ENCODE measurements at regions not wholly inside any gene's neighbourhood (a gene's known extent, or its start where the extent isn't known, plus 50 kb on each side); places are given as distances from the start of the nearest gene placed in this dataset.

GRCh38 chr6:147872002-147872401 is 363.5 kb downstream of the SAMD5 start:
- ChIA-PET POLR2A (ENCODE audit: unreplicated experiment) (no interaction called here), CTCF (interaction anchor here (0.6 kb wide), 1 partner anchor 79 kb away, joined by 4 read pairs; no protein-coding TSS in a partner anchor)
- no peak overlapping the region for H4K8ac ChIP-seq (ENCODE audit: low read depth in 2 of 2, low read length in 2 of 2)
- DNase-seq (no peak), ATAC-seq (ENCODE audit: low read depth) (no peak)
- no peak overlapping the region for H4K5ac ChIP-seq (ENCODE audit: low read depth, low read length)
- H3K4me3 ChIP-seq (ENCODE audit: insufficient read depth, low read depth, low read length): no peak overlapping the region
- H3K36me3 ChIP-seq (ENCODE audit: control insufficient read depth, insufficient read depth, low read length): no peaks in the 10 kb centered on the region
- no peak overlapping the region for H2BK5ac ChIP-seq (ENCODE audit: low read depth, low read length, poor library complexity, severe bottlenecking)
- H3K9me1 ChIP-seq (ENCODE audit: insufficient read depth, low read length): peaks cover 3% of the 10 kb centered on the region; the same call in 1 of the 2 replicates
- no CpG with 5 or more reads among the region's 1 CpG for WGBS, 2 experiments (ENCODE audit: extremely low coverage in 2 of 2, insufficient read length in 1 of 2)
- TF ChIP-seq MXI1 (IDR thresholded peaks at IDR 0.05; ENCODE audit: borderline replicate concordance, low read depth, low read length) (no peak), USF2 (IDR thresholded peaks at IDR 0.05; ENCODE audit: low read depth, low read length) (no peak), MAZ (IDR thresholded peaks at IDR 0.05; ENCODE audit: borderline replicate concordance, low read depth, low read length) (no peak), FOS (IDR thresholded peaks at IDR 0.05; ENCODE audit: low read depth, low read length) (no peak), CTCF (conservative IDR thresholded peaks at IDR 0.05; ENCODE audit: low read depth, low read length) (no peak), POLR2A (IDR thresholded peaks at IDR 0.05; ENCODE audit: low read depth, low read length) (no peak), RFX5 (IDR thresholded peaks at IDR 0.05; ENCODE audit: low read depth, low read length) (no peak), NFE2L2 (IDR thresholded peaks at IDR 0.05; ENCODE audit: low read depth, low read length) (no peak), CEBPB (IDR thresholded peaks at IDR 0.05; ENCODE audit: low read depth, low read length) (no peak), RCOR1 (IDR thresholded peaks at IDR 0.05; ENCODE audit: insufficient replicate concordance, low read length) (no peak), SMC3 (IDR thresholded peaks at IDR 0.05; ENCODE audit: low read depth, low read length) (no peak), BHLHE40 (IDR thresholded peaks at IDR 0.05; ENCODE audit: low read depth, low read length) (no peak), CHD1 (IDR thresholded peaks at IDR 0.05; ENCODE audit: low read depth, low read length) (no peak), MAFK (IDR thresholded peaks at IDR 0.05; ENCODE audit: low read depth, low read length) (no peak), RAD21 (IDR thresholded peaks at IDR 0.05; ENCODE audit: low read length) (no peak), ELK1 (IDR thresholded peaks at IDR 0.05; ENCODE audit: borderline replicate concordance, low read depth, low read length) (no peak)
- no peak overlapping the region for H2BK120ac ChIP-seq (ENCODE audit: low read depth, low read length)
- no peak overlapping the region for H4K91ac ChIP-seq (ENCODE audit: insufficient read depth, low read depth, low read length)
- no peak overlapping the region for H2BK20ac ChIP-seq (ENCODE audit: low read depth, low read length)
- H3K4me2 ChIP-seq (ENCODE audit: low read depth, low read length): no peak overlapping the region
- H3K14ac ChIP-seq (replicated peaks; ENCODE audit: low read depth, low read length): no peak overlapping the region
- peaks cover 2% of the 10 kb centered on the region; the same call in 1 of the 2 replicates for H3K4me1 ChIP-seq (ENCODE audit: control insufficient read depth, insufficient read depth, low read length)
- intact Hi-C loops (cut with micrococcal nuclease) (no loop called here), in situ Hi-C loops (cut with MboI; ENCODE audit: low sequenced_read_pairs) (no loop called here), dilution Hi-C loops (cut with HindIII; ENCODE audit: low sequenced_read_pairs, unreplicated experiment) (no loop called here)
- H3K56ac ChIP-seq (ENCODE audit: extremely low read depth, insufficient read depth, low read length): no peak overlapping the region
- H3K18ac ChIP-seq (ENCODE audit: low read depth, low read length): no peak overlapping the region
- no peak overlapping the region for H3K27ac ChIP-seq (ENCODE audit: insufficient read depth, low read length)
- no peak overlapping the region for H3K9ac ChIP-seq (ENCODE audit: low read depth, low read length)
- H3K27me3 ChIP-seq (ENCODE audit: control insufficient read depth, insufficient read depth, low read length): no peaks in the 10 kb centered on the region
- H2AK5ac ChIP-seq (ENCODE audit: low read depth, low read length): no peak overlapping the region
- no peaks in the 10 kb centered on the region for H3K79me1 ChIP-seq (ENCODE audit: low read depth in 1 of 2, low read length in 2 of 2)
- no peaks in the 10 kb centered on the region for H4K20me1 ChIP-seq (ENCODE audit: insufficient read depth, low read length)
- H3K23ac ChIP-seq (ENCODE audit: low read depth, low read length): no peak overlapping the region
- no peaks in the 10 kb centered on the region for H3K9me3 ChIP-seq (ENCODE audit: control insufficient read depth, insufficient read depth, low read length)
- no peak overlapping the region for H2BK15ac ChIP-seq (ENCODE audit: low read depth, low read length)
- H3K4ac ChIP-seq (ENCODE audit: low read depth, low read length): no peak overlapping the region
- H2AFZ ChIP-seq (replicated peaks; ENCODE audit: low read length, poor library complexity): no peak overlapping the region
- no TSS peak for BruUV-seq (replicated peaks)
- no peak overlapping the region for H2AK9ac ChIP-seq (replicated peaks; ENCODE audit: low read depth, low read length, poor library complexity)

Measured in IMR-90 (cell line).